Mesenchymal stem cell (in vitro differentiated cells and primary cell): ENCODE measurements at regions not wholly inside any gene's neighbourhood (a gene's known extent, or its start where the extent isn't known, plus 50 kb on each side); places are given as distances from the start of the nearest gene placed in this dataset.
A peak's percentile ranks its signal among the peaks of the same experiment; 100 is the strongest.

Source experiments
- DNase-seq: peaks from one replicate; pipeline ENCODE4 v3.0.0-alpha.2; 2013
- H2AFZ ChIP-seq: one replicate; pipeline ENCODE4 v1.6.1; 2013; ENCODE audit warnings: low read depth, mild to moderate bottlenecking, control low read depth, inconsistent platforms, low read length, moderate library complexity
- H2AK5ac ChIP-seq: 2 replicates; pipeline ENCODE4 v1.6.1; 2013; ENCODE audit warnings: low read length, moderate library complexity, mild to moderate bottlenecking, inconsistent platforms; ENCODE audit not compliant: severe bottlenecking
- H2BK120ac ChIP-seq: one replicate; pipeline ENCODE4 v1.6.1; 2013; ENCODE audit warnings: low read depth, mild to moderate bottlenecking, inconsistent platforms, low read length, moderate library complexity
- H2BK12ac ChIP-seq, 2 experiments: one replicate each; pipeline ENCODE4 v1.6.1; 2013; ENCODE audit warnings: inconsistent platforms in 2 of 2, low read length in 2 of 2, mild to moderate bottlenecking in 2 of 2, moderate library complexity in 2 of 2, control low read depth in 1 of 2
- H2BK15ac ChIP-seq: one replicate; pipeline ENCODE4 v1.6.1; 2013; ENCODE audit warnings: mild to moderate bottlenecking, low read depth, inconsistent platforms; ENCODE audit not compliant: poor library complexity, severe bottlenecking
- H2BK5ac ChIP-seq: 2 replicates; pipeline ENCODE4 v1.6.1; 2013; ENCODE audit warnings: low read depth, mild to moderate bottlenecking, low read length, control low read depth, inconsistent platforms; ENCODE audit not compliant: poor library complexity, severe bottlenecking
- H3K14ac ChIP-seq, 2 experiments: one replicate each; pipeline ENCODE4 v1.6.1; 2013; ENCODE audit warnings: inconsistent platforms in 2 of 2, low read length in 2 of 2, control low read depth in 1 of 2, mild to moderate bottlenecking in 1 of 2, moderate library complexity in 1 of 2
- H3K18ac ChIP-seq, 2 experiments: one replicate each; pipeline ENCODE4 v1.6.1; 2013; ENCODE audit warnings: inconsistent platforms in 2 of 2, low read length in 2 of 2, control low read depth in 1 of 2, low read depth in 1 of 2, mild to moderate bottlenecking in 1 of 2
- H3K23ac ChIP-seq, 2 experiments: one replicate each; pipeline ENCODE4 v1.6.1; 2013; ENCODE audit warnings: inconsistent platforms in 2 of 2, low read length in 2 of 2, mild to moderate bottlenecking in 2 of 2, moderate library complexity in 2 of 2, control low read depth in 1 of 2
- H3K27ac ChIP-seq: 2 replicates; pipeline ENCODE4 v1.5.1; 2013; ENCODE audit warnings: mild to moderate bottlenecking, moderate library complexity, low read length, control low read depth, inconsistent platforms; ENCODE audit not compliant: poor library complexity, severe bottlenecking
- H3K27me3 ChIP-seq, 2 experiments: 2 replicates each; pipeline versions ENCODE4 v1.6.1 to v1.7.0; 2013; ENCODE audit warnings: low read length in 2 of 2, mild to moderate bottlenecking in 2 of 2, moderate library complexity in 2 of 2, control low read depth in 1 of 2, inconsistent platforms in 1 of 2; ENCODE audit not compliant: control insufficient read depth in 1 of 2, insufficient read depth in 1 of 2
- H3K36me3 ChIP-seq, 2 experiments: 2 replicates each; pipeline versions ENCODE4 v1.6.1 to v1.7.0; 2013; ENCODE audit warnings: low read length in 2 of 2, control low read depth in 1 of 2, inconsistent platforms in 1 of 2, low read depth in 1 of 2, mild to moderate bottlenecking in 1 of 2; ENCODE audit not compliant: insufficient read depth in 2 of 2, control insufficient read depth in 1 of 2
- H3K4ac ChIP-seq, 2 experiments: one replicate each; pipeline ENCODE4 v1.6.1; 2013; ENCODE audit warnings: inconsistent platforms in 2 of 2, low read length in 2 of 2, mild to moderate bottlenecking in 2 of 2, moderate library complexity in 2 of 2, control low read depth in 1 of 2, low read depth in 1 of 2
- H3K4me1 ChIP-seq: 2 replicates; pipeline ENCODE4 v1.6.1; 2013; ENCODE audit warnings: low read depth, low read length, control low read depth; ENCODE audit not compliant: control insufficient read depth, insufficient read depth
- H3K4me2 ChIP-seq: 2 replicates; pipeline ENCODE4 v1.6.1; 2013; ENCODE audit warnings: low read length, mild to moderate bottlenecking, inconsistent platforms; ENCODE audit not compliant: poor library complexity, severe bottlenecking
- H3K4me3 ChIP-seq, 2 experiments: 2 replicates each; pipeline versions ENCODE4 v1.5.1 to v1.7.0; 2013; ENCODE audit warnings: low read length in 2 of 2, mild to moderate bottlenecking in 2 of 2, control low read depth in 1 of 2, low read depth in 1 of 2; ENCODE audit not compliant: insufficient read depth in 1 of 2
- H3K79me1 ChIP-seq: replicated peaks from 2 replicates; pipeline ENCODE4 v1.6.1; 2013; ENCODE audit warnings: mild to moderate bottlenecking, control low read depth, low read length, inconsistent platforms; ENCODE audit not compliant: poor library complexity, severe bottlenecking
- H3K9ac ChIP-seq: 2 replicates; pipeline ENCODE4 v1.7.0; 2013; ENCODE audit warnings: mild to moderate bottlenecking, low read length, moderate library complexity
- H3K9me3 ChIP-seq: 2 replicates; pipeline ENCODE4 v1.7.0; 2013; ENCODE audit warnings: mild to moderate bottlenecking, low read length; ENCODE audit not compliant: control insufficient read depth
- H4K8ac ChIP-seq: one replicate; pipeline ENCODE4 v1.6.1; 2013; ENCODE audit warnings: inconsistent platforms, mild to moderate bottlenecking, low read length, moderate library complexity
- H4K91ac ChIP-seq: one replicate; pipeline ENCODE4 v1.6.1; 2013; ENCODE audit warnings: mild to moderate bottlenecking, low read length, inconsistent platforms
- WGBS: methylation state at CpG from one replicate; pipeline ENCODE4 v1.1.7; 2013; ENCODE audit warnings: mixed read lengths; 5-methylcytosine and 5-hydroxymethylcytosine counted together

DNA sequence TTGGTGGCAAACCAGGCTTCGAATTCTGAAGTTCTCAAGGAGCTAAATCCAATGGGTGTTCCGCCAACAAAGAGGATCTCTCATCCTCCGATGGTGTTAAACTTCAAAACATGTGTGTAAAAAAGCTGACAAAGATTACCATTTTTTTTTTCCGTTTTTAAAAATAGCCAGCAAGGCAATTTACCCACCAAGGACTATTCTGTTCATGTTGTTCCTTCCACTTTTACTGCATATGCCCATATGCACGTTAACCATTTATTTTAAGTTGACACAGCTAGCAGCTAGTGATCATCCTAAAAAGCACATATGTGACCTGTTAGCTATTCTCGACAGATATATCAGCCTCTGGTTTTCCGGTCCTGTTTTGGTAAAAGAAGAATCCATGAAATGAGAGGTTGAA, 326.7 kb downstream of the PLK2 start:
- Histone ChIP-seq H2BK15ac (no peak overlapping the region), H3K4me2 (no peak overlapping the region), H3K4me3 (no peak overlapping the region), H3K79me1 (no peaks in the 10 kb centered on the region), H3K36me3 (no peaks in the 10 kb centered on the region), H2BK5ac (no peak overlapping the region), H3K18ac (no peak overlapping the region), H4K8ac (no peak overlapping the region), H2BK12ac (no peak overlapping the region), H3K27me3 (no peaks in the 10 kb centered on the region), H4K91ac (no peak overlapping the region), H3K9ac (no peak overlapping the region), H3K4ac (no peak overlapping the region), H2AFZ (no peak overlapping the region), H3K4me1 (no peaks in the 10 kb centered on the region), H3K9me3 (no peaks in the 10 kb centered on the region), H3K27ac (no peak overlapping the region), H3K23ac (no peak overlapping the region), H3K14ac (no peak overlapping the region), H2AK5ac (no peak overlapping the region), H2BK120ac (no peak overlapping the region)
- no peak for DNase-seq
- 96% methylated on average over 7 of the region's 7 CpGs for WGBS

DNA sequence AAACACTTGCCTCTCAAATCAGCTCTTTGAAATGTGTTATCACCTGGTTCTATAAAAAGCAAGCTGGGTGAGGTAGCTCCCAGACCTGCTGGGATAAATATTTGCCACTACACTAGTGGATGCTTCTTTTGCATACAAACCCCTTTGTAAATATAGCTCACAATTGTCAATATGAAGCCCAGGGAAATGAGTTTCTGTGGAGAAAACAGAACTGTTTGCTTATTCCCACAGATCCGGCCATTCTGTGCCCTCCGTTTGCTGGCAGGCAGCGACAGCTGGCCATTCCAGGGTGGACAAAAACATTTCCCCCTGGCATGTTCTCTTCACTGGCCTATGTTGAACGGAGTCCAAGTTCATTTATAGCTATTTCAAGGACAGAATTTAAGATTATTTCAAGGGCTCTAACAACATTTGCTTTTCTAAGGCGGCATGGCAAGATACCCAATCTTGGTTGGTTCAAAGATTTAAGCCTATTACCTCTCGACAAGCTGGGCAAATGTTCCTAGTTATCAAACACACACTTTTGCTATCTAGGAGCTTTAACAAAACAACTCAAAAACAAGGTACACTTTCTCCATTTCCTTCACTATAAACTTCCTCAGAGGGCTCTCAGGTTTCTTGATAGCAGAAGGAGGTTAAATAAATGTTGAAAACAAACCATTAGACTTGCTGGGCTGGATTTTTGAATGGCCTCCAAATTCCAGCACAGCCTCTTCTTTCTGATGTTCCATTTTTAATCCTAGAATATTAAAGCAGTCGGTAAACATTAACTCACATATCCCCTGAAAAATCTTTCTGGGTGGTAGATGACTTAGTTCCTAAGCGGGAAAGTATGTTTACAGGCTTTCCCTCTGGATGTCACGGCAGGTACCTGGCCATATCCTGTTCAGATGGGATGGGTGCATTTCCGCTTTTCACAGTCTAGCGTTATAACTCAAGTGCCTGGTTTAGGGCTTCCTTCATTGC, 332.3 kb downstream of the PLK2 start:
- peak overlapping the region; percentile 17 for H2AK5ac ChIP-seq
- H2BK120ac ChIP-seq: no peak overlapping the region
- no peaks in the 10 kb centered on the region for H3K9me3 ChIP-seq
- no peak for DNase-seq
- no peaks in the 10 kb centered on the region for H3K27me3 ChIP-seq
- peaks cover 4% of the 10 kb centered on the region for H3K4me1 ChIP-seq
- peak overlapping the region; percentile 1 for H2BK5ac ChIP-seq
- peak overlapping the region; percentile 68 for H3K27ac ChIP-seq
- H2BK12ac ChIP-seq: no peak overlapping the region
- no peak overlapping the region for H3K18ac ChIP-seq
- WGBS: 94% methylated on average over 10 of the region's 11 CpGs
- no peak overlapping the region for H3K4ac ChIP-seq
- H3K79me1 ChIP-seq: no peaks in the 10 kb centered on the region
- no peaks in the 10 kb centered on the region for H3K36me3 ChIP-seq
- no peak overlapping the region for H3K14ac ChIP-seq
- H3K4me3 ChIP-seq: no peak overlapping the region
- no peak overlapping the region for H3K9ac ChIP-seq
- H2BK15ac ChIP-seq: no peak overlapping the region
- no peak overlapping the region for H4K8ac ChIP-seq
- no peak overlapping the region for H3K23ac ChIP-seq
- H4K91ac ChIP-seq: no peak overlapping the region
- H3K4me2 ChIP-seq: no peak overlapping the region
- no peak overlapping the region for H2AFZ ChIP-seq

DNA sequence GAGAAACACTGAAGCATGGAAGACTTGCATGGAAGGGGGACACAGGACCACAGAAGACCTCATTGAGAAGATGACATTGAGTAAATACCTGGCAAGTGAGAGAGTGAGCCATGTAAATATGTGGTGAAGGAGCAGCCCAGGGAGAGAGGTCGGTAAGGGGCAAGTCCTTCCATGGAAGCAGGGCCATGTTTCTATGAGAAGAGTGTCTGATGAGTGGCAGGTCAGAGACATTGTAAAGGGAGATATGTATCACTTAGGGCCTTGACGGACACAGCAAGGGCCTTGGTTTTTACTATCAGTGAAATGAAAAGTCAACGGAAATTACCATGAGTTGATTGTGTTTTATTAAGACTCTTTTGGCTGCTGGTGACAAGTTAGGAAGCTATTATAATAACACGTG, 336.4 kb downstream of the PLK2 start:
- Histone ChIP-seq H3K36me3 (no peaks in the 10 kb centered on the region), H4K8ac (no peak overlapping the region)
- 92% methylated on average over 3 of the region's 4 CpGs for WGBS

DNA sequence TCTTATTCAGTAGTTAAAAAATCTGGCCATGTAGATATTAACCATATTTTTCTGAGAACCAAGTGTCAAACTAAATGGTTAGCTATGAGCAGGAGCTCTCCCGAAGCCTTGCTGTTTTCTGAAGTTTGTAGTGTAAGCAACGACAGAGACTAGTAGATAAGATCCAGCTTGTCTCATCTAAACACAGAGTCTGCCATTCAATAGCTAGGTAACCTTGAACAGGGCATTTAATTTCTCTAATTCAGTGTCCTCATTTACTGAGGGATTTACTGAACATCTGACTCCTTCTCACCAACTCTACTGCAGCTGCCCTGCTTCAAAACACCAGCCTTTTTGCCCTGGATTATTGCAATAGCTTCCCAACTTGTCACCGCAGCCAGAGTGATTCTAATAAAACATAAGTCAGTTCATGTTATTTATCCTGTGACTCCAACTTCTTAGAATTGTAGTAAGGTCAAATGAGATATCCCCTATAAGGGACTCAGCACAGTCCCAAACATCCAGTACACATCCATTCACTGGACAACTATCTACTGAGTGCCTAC, 337.0 kb downstream of the PLK2 start:
- Histone ChIP-seq H3K23ac (no peak overlapping the region), H3K18ac (no peak overlapping the region), H3K4me3 (no peak overlapping the region), H3K4me2 (no peak overlapping the region), H2BK120ac (no peak overlapping the region), H3K4ac (no peak overlapping the region), H2BK15ac (no peak overlapping the region), H3K14ac (no peak overlapping the region), H2AK5ac (no peak overlapping the region), H2BK5ac (no peak overlapping the region), H3K36me3 (no peaks in the 10 kb centered on the region), H3K9ac (no peak overlapping the region), H3K79me1 (no peaks in the 10 kb centered on the region), H3K27ac (no peak overlapping the region), H3K9me3 (no peaks in the 10 kb centered on the region), H2AFZ (no peak overlapping the region), H2BK12ac (no peak overlapping the region), H3K27me3 (no peaks in the 10 kb centered on the region), H4K8ac (no peak overlapping the region), H4K91ac (no peak overlapping the region), H3K4me1 (peaks cover 3% of the 10 kb centered on the region)
- DNase-seq: no peak
- 66% methylated on average over 2 of the region's 3 CpGs for WGBS

More for the DNA sequence above, 336.4 kb downstream of the PLK2 start:
- Histone ChIP-seq H3K14ac (no peak overlapping the region), H3K4ac (no peak overlapping the region), H3K9me3 (no peaks in the 10 kb centered on the region), H3K4me3 (no peak overlapping the region), H3K4me1 (peaks cover 4% of the 10 kb centered on the region), H3K27me3 (no peaks in the 10 kb centered on the region), H2BK12ac (no peak overlapping the region), H3K18ac (no peak overlapping the region), H3K23ac (no peak overlapping the region), H2AK5ac (no peak overlapping the region), H2AFZ (no peak overlapping the region), H3K4me2 (no peak overlapping the region), H3K9ac (no peak overlapping the region), H2BK120ac (no peak overlapping the region), H3K27ac (no peak overlapping the region), H4K91ac (no peak overlapping the region), H2BK5ac (no peak overlapping the region), H2BK15ac (no peak overlapping the region), H3K79me1 (no peaks in the 10 kb centered on the region)
- DNase-seq: no peak
